ENCODE measurements at regions not wholly inside any gene's neighbourhood (a gene's known extent, or its start where the extent isn't known, plus 50 kb on each side); places are given as distances from the start of the nearest gene placed in this dataset.

DNA sequence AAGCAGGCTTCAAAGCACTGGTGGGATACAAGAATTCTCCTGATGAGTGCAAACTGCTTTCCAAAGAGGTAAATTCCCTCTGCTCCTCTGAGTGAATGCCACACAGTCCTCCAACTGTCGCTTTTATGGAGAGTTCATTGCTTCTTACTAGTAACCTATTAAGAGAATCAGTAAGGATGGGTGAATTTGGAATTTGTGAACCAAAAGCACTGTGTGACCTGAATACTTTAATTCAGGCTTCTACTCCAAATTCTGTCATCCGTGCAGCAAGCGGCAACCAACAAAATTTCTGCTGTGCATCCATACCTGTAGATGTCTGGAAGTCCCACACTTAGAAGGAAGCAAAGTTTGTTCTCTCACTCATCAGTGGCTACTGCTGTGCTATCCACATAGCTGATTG, 66.7 kb upstream of the SNRK start:
- in situ Hi-C loops (cut with HindIII; ENCODE audit: low pct_unique_long_range_greater_than_20kb, low sequenced_read_pairs): no loop called here
- TF ChIP-seq, protein P1, sequence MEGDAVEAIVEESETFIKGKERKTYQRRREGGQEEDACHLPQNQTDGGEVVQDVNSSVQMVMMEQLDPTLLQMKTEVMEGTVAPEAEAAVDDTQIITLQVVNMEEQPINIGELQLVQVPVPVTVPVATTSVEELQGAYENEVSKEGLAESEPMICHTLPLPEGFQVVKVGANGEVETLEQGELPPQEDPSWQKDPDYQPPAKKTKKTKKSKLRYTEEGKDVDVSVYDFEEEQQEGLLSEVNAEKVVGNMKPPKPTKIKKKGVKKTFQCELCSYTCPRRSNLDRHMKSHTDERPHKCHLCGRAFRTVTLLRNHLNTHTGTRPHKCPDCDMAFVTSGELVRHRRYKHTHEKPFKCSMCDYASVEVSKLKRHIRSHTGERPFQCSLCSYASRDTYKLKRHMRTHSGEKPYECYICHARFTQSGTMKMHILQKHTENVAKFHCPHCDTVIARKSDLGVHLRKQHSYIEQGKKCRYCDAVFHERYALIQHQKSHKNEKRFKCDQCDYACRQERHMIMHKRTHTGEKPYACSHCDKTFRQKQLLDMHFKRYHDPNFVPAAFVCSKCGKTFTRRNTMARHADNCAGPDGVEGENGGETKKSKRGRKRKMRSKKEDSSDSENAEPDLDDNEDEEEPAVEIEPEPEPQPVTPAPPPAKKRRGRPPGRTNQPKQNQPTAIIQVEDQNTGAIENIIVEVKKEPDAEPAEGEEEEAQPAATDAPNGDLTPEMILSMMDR (IDR thresholded peaks at IDR 0.05): no peak
- TF ChIP-seq SIN3A (IDR thresholded peaks at IDR 0.05; ENCODE audit: borderline replicate concordance, insufficient read depth, low read depth, low read length): no peak
- TF ChIP-seq, protein P2, sequence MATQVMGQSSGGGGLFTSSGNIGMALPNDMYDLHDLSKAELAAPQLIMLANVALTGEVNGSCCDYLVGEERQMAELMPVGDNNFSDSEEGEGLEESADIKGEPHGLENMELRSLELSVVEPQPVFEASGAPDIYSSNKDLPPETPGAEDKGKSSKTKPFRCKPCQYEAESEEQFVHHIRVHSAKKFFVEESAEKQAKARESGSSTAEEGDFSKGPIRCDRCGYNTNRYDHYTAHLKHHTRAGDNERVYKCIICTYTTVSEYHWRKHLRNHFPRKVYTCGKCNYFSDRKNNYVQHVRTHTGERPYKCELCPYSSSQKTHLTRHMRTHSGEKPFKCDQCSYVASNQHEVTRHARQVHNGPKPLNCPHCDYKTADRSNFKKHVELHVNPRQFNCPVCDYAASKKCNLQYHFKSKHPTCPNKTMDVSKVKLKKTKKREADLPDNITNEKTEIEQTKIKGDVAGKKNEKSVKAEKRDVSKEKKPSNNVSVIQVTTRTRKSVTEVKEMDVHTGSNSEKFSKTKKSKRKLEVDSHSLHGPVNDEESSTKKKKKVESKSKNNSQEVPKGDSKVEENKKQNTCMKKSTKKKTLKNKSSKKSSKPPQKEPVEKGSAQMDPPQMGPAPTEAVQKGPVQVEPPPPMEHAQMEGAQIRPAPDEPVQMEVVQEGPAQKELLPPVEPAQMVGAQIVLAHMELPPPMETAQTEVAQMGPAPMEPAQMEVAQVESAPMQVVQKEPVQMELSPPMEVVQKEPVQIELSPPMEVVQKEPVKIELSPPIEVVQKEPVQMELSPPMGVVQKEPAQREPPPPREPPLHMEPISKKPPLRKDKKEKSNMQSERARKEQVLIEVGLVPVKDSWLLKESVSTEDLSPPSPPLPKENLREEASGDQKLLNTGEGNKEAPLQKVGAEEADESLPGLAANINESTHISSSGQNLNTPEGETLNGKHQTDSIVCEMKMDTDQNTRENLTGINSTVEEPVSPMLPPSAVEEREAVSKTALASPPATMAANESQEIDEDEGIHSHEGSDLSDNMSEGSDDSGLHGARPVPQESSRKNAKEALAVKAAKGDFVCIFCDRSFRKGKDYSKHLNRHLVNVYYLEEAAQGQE (IDR thresholded peaks at IDR 0.05; ENCODE audit: insufficient read depth in 1 of 2, low read depth in 2 of 2, low read length in 1 of 2): no peak
- no peak for TF ChIP-seq TCF7L2 (IDR thresholded peaks at IDR 0.05; ENCODE audit: low read depth, low read length)
- TF ChIP-seq POLR2AphosphoS5 (IDR thresholded peaks at IDR 0.05; ENCODE audit: low read depth, low read length): no peak
- no peak for DNase-seq (ENCODE audit: low read depth, low spot score)
- H3K4me1 ChIP-seq (ENCODE audit: control insufficient read depth, insufficient read depth, low read length): no peaks in the 10 kb centered on the region
- ChIA-PET POLR2A (no interaction called here), CTCF (no interaction called here)
- no peaks in the 10 kb centered on the region for H3K27me3 ChIP-seq (ENCODE audit: control insufficient read depth, insufficient read depth, low read length)
- H3K36me3 ChIP-seq (ENCODE audit: control insufficient read depth, insufficient read depth, low read length): no peaks in the 10 kb centered on the region
- BruUV-seq (replicated peaks): no TSS peak
- H3K9me3 ChIP-seq (ENCODE audit: control insufficient read depth, insufficient read depth, low read depth, low read length): no peaks in the 10 kb centered on the region
- no peak overlapping the region for H3K27ac ChIP-seq (ENCODE audit: low read length)
- intact Hi-C loops (cut with micrococcal nuclease; ENCODE audit: unreplicated experiment): no loop called here
- ATAC-seq: no peak
- no peak overlapping the region for H3K4me3 ChIP-seq (ENCODE audit: low read depth in 2 of 2, low read length in 2 of 2)

DNA sequence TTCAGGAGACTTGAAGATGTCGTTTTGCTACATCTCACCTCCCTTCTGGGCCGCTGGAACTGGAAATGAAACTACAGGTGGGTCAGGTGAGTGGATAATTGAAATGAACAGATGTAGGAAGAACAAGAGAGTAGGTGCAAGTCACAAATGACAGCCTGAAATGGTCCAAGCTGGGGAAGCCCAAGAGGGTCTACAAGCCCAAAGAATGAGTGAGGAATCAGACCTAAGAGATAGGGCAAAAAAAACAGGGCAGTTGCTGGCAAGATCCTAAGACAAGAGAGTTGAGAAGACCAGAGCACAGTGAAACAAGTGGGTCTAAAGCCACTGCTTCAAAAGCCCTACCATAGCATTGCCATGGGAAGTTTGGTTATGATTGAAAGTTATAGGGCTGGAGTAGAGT, 67.4 kb upstream of the SNRK start:
- H3K27ac ChIP-seq (ENCODE audit: low read length): no peak overlapping the region
- H3K9me3 ChIP-seq (ENCODE audit: control insufficient read depth, insufficient read depth, low read depth, low read length): no peaks in the 10 kb centered on the region
- ChIA-PET POLR2A (no interaction called here), CTCF (no interaction called here)
- TF ChIP-seq SIN3A (IDR thresholded peaks at IDR 0.05; ENCODE audit: borderline replicate concordance, insufficient read depth, low read depth, low read length) (no peak), POLR2AphosphoS5 (IDR thresholded peaks at IDR 0.05; ENCODE audit: low read depth, low read length) (no peak), TCF7L2 (IDR thresholded peaks at IDR 0.05; ENCODE audit: low read depth, low read length) (no peak)
- TF ChIP-seq, protein P1 (IDR thresholded peaks at IDR 0.05): no peak
- TF ChIP-seq, protein P2 (IDR thresholded peaks at IDR 0.05; ENCODE audit: insufficient read depth in 1 of 2, low read depth in 2 of 2, low read length in 1 of 2): no peak
- H3K4me1 ChIP-seq (ENCODE audit: control insufficient read depth, insufficient read depth, low read length): no peaks in the 10 kb centered on the region
- no peaks in the 10 kb centered on the region for H3K36me3 ChIP-seq (ENCODE audit: control insufficient read depth, insufficient read depth, low read length)
- intact Hi-C loops (cut with micrococcal nuclease; ENCODE audit: unreplicated experiment): no loop called here
- no peak for DNase-seq (ENCODE audit: low read depth, low spot score)
- in situ Hi-C loops (cut with HindIII; ENCODE audit: low pct_unique_long_range_greater_than_20kb, low sequenced_read_pairs): no loop called here
- no peak for ATAC-seq
- no TSS peak for BruUV-seq (replicated peaks)
- no peak overlapping the region for H3K4me3 ChIP-seq (ENCODE audit: low read depth in 2 of 2, low read length in 2 of 2)
- H3K27me3 ChIP-seq (ENCODE audit: control insufficient read depth, insufficient read depth, low read length): no peaks in the 10 kb centered on the region
